H9 (cell line): ENCODE measurements at regions not wholly inside any gene's neighbourhood (a gene's known extent, or its start where the extent isn't known, plus 50 kb on each side); places are given as distances from the start of the nearest gene placed in this dataset.

Experiments used
- DNase-seq: peaks from one replicate; pipeline ENCODE4 v3.0.0-alpha.2; 2017
- H2AFZ ChIP-seq: one replicate; pipeline ENCODE4 v1.6.1; 2013; ENCODE audit warnings: mild to moderate bottlenecking, low read length, control low read depth, moderate library complexity
- H2AK5ac ChIP-seq: 2 replicates; pipeline ENCODE4 v1.6.1; 2013; ENCODE audit warnings: low read length, control low read depth, mixed read lengths; ENCODE audit not compliant: insufficient read length
- H2BK120ac ChIP-seq: one replicate; pipeline ENCODE4 v1.6.1; 2013; ENCODE audit warnings: low read depth, mild to moderate bottlenecking, low read length, control low read depth, inconsistent platforms; ENCODE audit not compliant: poor library complexity, severe bottlenecking
- H2BK12ac ChIP-seq: 2 replicates; pipeline ENCODE4 v1.6.1; 2013; ENCODE audit warnings: low read length, control low read depth, mixed read lengths, low read depth; ENCODE audit not compliant: insufficient read length
- H2BK15ac ChIP-seq: 2 replicates; pipeline ENCODE4 v1.6.1; 2013; ENCODE audit warnings: low read depth, low read length, control low read depth
- H2BK20ac ChIP-seq: one replicate; pipeline ENCODE4 v1.6.1; 2013; ENCODE audit warnings: low read depth, mild to moderate bottlenecking, low read length, control low read depth, inconsistent platforms; ENCODE audit not compliant: poor library complexity, severe bottlenecking
- H2BK5ac ChIP-seq: 2 replicates; pipeline ENCODE4 v1.6.1; 2013; ENCODE audit warnings: low read length, control low read depth, mixed read lengths; ENCODE audit not compliant: insufficient read length
- H3K14ac ChIP-seq: 2 replicates; pipeline ENCODE4 v1.6.1; 2013; ENCODE audit warnings: low read length, control low read depth; ENCODE audit not compliant: insufficient read depth
- H3K18ac ChIP-seq: 2 replicates; pipeline ENCODE4 v1.6.1; 2013; ENCODE audit warnings: low read depth, mild to moderate bottlenecking, mixed read lengths, low read length, control low read depth; ENCODE audit not compliant: insufficient read length
- H3K23ac ChIP-seq: 2 replicates; pipeline ENCODE4 v1.6.1; 2013; ENCODE audit warnings: low read length, control low read depth, mixed read lengths, low read depth; ENCODE audit not compliant: insufficient read length
- H3K23me2 ChIP-seq: 2 replicates; pipeline ENCODE4 v1.6.1; 2013; ENCODE audit warnings: low read depth, mild to moderate bottlenecking, mixed read lengths, low read length, control low read depth; ENCODE audit not compliant: insufficient read length, poor library complexity, severe bottlenecking
- H3K27ac ChIP-seq: 2 replicates; pipeline ENCODE4 v1.5.1; 2013; ENCODE audit warnings: low read length, control low read depth, mixed read lengths, low read depth; ENCODE audit not compliant: insufficient read length
- H3K27me3 ChIP-seq: 2 replicates; pipeline ENCODE4 v1.6.1; 2013; ENCODE audit warnings: low read length, control low read depth, inconsistent platforms; ENCODE audit not compliant: insufficient read depth
- H3K4ac ChIP-seq: 2 replicates; pipeline ENCODE4 v1.6.1; 2013; ENCODE audit warnings: low read depth, mild to moderate bottlenecking, control low read depth, inconsistent platforms, low read length, moderate library complexity
- H3K4me1 ChIP-seq: 2 replicates; pipeline ENCODE4 v1.6.1; 2013; ENCODE audit warnings: low read length, control low read depth, inconsistent platforms; ENCODE audit not compliant: insufficient read depth
- H3K4me2 ChIP-seq: 2 replicates; pipeline ENCODE4 v1.6.1; 2013; ENCODE audit warnings: low read length, control low read depth, mixed read lengths; ENCODE audit not compliant: insufficient read length, insufficient read depth
- H3K56ac ChIP-seq: 2 replicates; pipeline ENCODE4 v1.6.1; 2013; ENCODE audit warnings: low read depth, mild to moderate bottlenecking, mixed read lengths, low read length, control low read depth; ENCODE audit not compliant: insufficient read length
- H3K79me1 ChIP-seq: 2 replicates; pipeline ENCODE4 v1.6.1; 2013; ENCODE audit warnings: low read depth, mild to moderate bottlenecking, moderate library complexity, low read length, control low read depth, inconsistent platforms; ENCODE audit not compliant: insufficient read depth, poor library complexity, severe bottlenecking
- H3K79me2 ChIP-seq: 2 replicates; pipeline ENCODE4 v1.6.1; 2013; ENCODE audit warnings: low read length, control low read depth, inconsistent platforms; ENCODE audit not compliant: insufficient read depth
- H3K9ac ChIP-seq: 2 replicates; pipeline ENCODE4 v1.6.1; 2013; ENCODE audit warnings: low read length, control low read depth, mixed read lengths; ENCODE audit not compliant: insufficient read length; ENCODE audit errors: extremely low read depth
- H3K9me3 ChIP-seq: one replicate; pipeline ENCODE4 v1.6.1; 2013; ENCODE audit warnings: low read depth, low read length, inconsistent platforms; ENCODE audit not compliant: control insufficient read depth
- H3T11ph ChIP-seq: one replicate; pipeline ENCODE4 v1.6.1; 2013; ENCODE audit warnings: mild to moderate bottlenecking, low read length, control low read depth, inconsistent platforms
- H4K20me1 ChIP-seq: one replicate; pipeline ENCODE4 v1.6.1; 2013; ENCODE audit not compliant: control insufficient read depth, insufficient read length, insufficient read depth
- H4K5ac ChIP-seq: 2 replicates; pipeline ENCODE4 v1.6.1; 2013; ENCODE audit warnings: low read depth, mild to moderate bottlenecking, mixed read lengths, low read length, control low read depth; ENCODE audit not compliant: insufficient read length
- H4K8ac ChIP-seq: replicated peaks from 2 replicates; pipeline ENCODE4 v1.6.1; 2013; ENCODE audit warnings: low read length, control low read depth, mixed read lengths, low read depth; ENCODE audit not compliant: insufficient read length
- H4K91ac ChIP-seq: 2 replicates; pipeline ENCODE4 v1.6.1; 2013; ENCODE audit warnings: low read depth, mild to moderate bottlenecking, moderate library complexity, mixed read lengths, low read length, control low read depth; ENCODE audit not compliant: insufficient read length
- H3K27ac Mint-ChIP-seq, 3 experiments: 2 replicates in 2 of 3; 3 replicates in 1 of 3; pipeline ENCODE4 v1.8.0; 2020 to 2021; ENCODE audit warnings: mixed read lengths in 3 of 3, mild to moderate bottlenecking in 1 of 3, moderate library complexity in 1 of 3
- H3K27me3 Mint-ChIP-seq: 2 replicates; pipeline ENCODE4 v1.8.0; 2021; ENCODE audit warnings: low read depth, mild to moderate bottlenecking, moderate library complexity, mixed read lengths
- H3K36me3 Mint-ChIP-seq, 3 experiments: 2 replicates in 2 of 3; 3 replicates in 1 of 3; pipeline ENCODE4 v1.8.0; 2020 to 2021; ENCODE audit warnings: low read depth in 3 of 3, mixed read lengths in 3 of 3; ENCODE audit not compliant: insufficient read depth in 1 of 3
- H3K4me1 Mint-ChIP-seq, 2 experiments: 2 replicates each; pipeline ENCODE4 v1.8.0; 2020; ENCODE audit warnings: mixed read lengths in 2 of 2
- H3K4me3 Mint-ChIP-seq, 2 experiments: 2 replicates in 1 of 2; 3 replicates in 1 of 2; pipeline ENCODE4 v1.8.0; 2020 to 2021; ENCODE audit warnings: mild to moderate bottlenecking in 2 of 2, mixed read lengths in 2 of 2, moderate library complexity in 1 of 2
- H3K9me3 Mint-ChIP-seq, 2 experiments: 2 replicates in 1 of 2; 3 replicates in 1 of 2; pipeline ENCODE4 v1.8.0; 2020; ENCODE audit warnings: mild to moderate bottlenecking in 2 of 2, mixed read lengths in 2 of 2, moderate library complexity in 1 of 2
- WGBS: extraction: QIAGEN DNeasy Blood & Tissue Kit; methylation state at CpG from one replicate; pipeline ENCODE4 v1.1.7; 2013; ENCODE audit warnings: missing lambda C conversion rate, low lambda C conversion rate, mixed read lengths; ENCODE audit not compliant: insufficient read length; ENCODE audit errors: extremely low coverage; 5-methylcytosine and 5-hydroxymethylcytosine counted together
- TF ChIP-seq, protein P1 (sequence below): fragments of 200-600 bp; sonication (generic); conservative IDR thresholded peaks from 3 replicates; pipeline ENCODE4 v1.8.0; 2021; ENCODE audit warnings: antibody characterized with exemption, mild to moderate bottlenecking

DNA sequence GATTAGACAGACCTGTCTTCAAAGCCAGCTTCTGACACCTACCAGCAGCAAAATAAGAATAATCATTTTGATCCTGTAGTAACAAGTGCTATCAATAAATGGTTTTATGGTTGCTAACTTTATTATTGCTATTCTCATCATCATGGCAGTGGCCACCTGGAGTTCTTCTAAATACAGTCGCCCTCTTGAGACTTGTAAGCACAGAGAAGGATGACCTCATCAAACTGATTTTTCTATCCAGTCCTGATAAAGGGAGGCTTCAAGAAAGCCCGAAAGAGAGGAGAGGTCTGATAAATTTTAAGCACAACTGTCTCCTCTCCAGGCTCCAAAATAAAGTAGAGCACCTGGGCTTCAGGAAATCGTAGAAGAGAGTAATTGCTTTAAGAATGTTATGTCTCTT lies 286.4 kb downstream of the USP46 start:
- no peak overlapping the region for H3K4me3 Mint-ChIP-seq
- Histone ChIP-seq H3K23ac (no peak overlapping the region), H2BK20ac (no peak overlapping the region), H4K8ac (no peak overlapping the region), H3K9me3 (no peaks in the 10 kb centered on the region), H3K4ac (no peak overlapping the region), H4K20me1 (no peaks in the 10 kb centered on the region), H2AFZ (no peak overlapping the region), H3K79me1 (no peaks in the 10 kb centered on the region), H3K23me2 (no peaks in the 10 kb centered on the region), H3K14ac (no peak overlapping the region), H3K9ac (no peak overlapping the region), H3K27ac (no peak overlapping the region), H3K4me1 (no peaks in the 10 kb centered on the region; the same call in 1 of the 2 replicates), H2BK120ac (no peak overlapping the region), H3K18ac (no peak overlapping the region), H2AK5ac (no peak overlapping the region), H2BK15ac (no peak overlapping the region), H3K56ac (no peak overlapping the region), H3K4me2 (no peak overlapping the region), H4K91ac (no peak overlapping the region), H2BK5ac (no peak overlapping the region), H4K5ac (no peak overlapping the region), H3K27me3 (no peaks in the 10 kb centered on the region), H3T11ph (no peak overlapping the region), H3K79me2 (no peaks in the 10 kb centered on the region), H2BK12ac (no peak overlapping the region)
- H3K27ac Mint-ChIP-seq, result no peak overlapping the region
- DNase-seq, result no peak
- no peaks in the 10 kb centered on the region for H3K36me3 Mint-ChIP-seq
- WGBS, result no CpG with 5 or more reads among the region's 3 CpGs
- H3K27me3 Mint-ChIP-seq, result no peaks in the 10 kb centered on the region; the same call in 1 of the 2 replicates
- TF ChIP-seq, protein P1, sequence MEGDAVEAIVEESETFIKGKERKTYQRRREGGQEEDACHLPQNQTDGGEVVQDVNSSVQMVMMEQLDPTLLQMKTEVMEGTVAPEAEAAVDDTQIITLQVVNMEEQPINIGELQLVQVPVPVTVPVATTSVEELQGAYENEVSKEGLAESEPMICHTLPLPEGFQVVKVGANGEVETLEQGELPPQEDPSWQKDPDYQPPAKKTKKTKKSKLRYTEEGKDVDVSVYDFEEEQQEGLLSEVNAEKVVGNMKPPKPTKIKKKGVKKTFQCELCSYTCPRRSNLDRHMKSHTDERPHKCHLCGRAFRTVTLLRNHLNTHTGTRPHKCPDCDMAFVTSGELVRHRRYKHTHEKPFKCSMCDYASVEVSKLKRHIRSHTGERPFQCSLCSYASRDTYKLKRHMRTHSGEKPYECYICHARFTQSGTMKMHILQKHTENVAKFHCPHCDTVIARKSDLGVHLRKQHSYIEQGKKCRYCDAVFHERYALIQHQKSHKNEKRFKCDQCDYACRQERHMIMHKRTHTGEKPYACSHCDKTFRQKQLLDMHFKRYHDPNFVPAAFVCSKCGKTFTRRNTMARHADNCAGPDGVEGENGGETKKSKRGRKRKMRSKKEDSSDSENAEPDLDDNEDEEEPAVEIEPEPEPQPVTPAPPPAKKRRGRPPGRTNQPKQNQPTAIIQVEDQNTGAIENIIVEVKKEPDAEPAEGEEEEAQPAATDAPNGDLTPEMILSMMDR, result no peak
- peaks cover 29 to 35% of the 10 kb centered on the region in 2 experiments for H3K4me1 Mint-ChIP-seq
- no peaks in the 10 kb centered on the region for H3K9me3 Mint-ChIP-seq
